Stomach (tissue), 8 donors: ENCODE measurements at regions not wholly inside any gene's neighbourhood (a gene's known extent, or its start where the extent isn't known, plus 50 kb on each side); places are given as distances from the start of the nearest gene placed in this dataset.
"Not testable (repeated sequence)": the region's sequence is repeated elsewhere in the genome, so short reads cannot be mapped to it uniquely, and the experiment has no call there.

Source experiments
- DNase-seq, 2 donors: peaks; one replicate each; pipeline versions ENCODE4 v3.0.0 to v3.0.0-alpha.2; 2013 to 2019
- H3K27ac ChIP-seq, 5 donors: fragments of 200-600 bp in 4 of 5; sonication (generic) in 4 of 5; one replicate each; pipeline ENCODE4 v1.5.1; 2013 to 2019; ENCODE audit warnings: mild to moderate bottlenecking in 1 of 5, moderate library complexity in 1 of 5
- H3K27me3 ChIP-seq, 3 donors: fragments of 200-600 bp; sonication (generic); one replicate each; pipeline ENCODE4 v1.5.1; 2017 to 2019; ENCODE audit warnings: mixed run types in 1 of 3
- H3K36me3 ChIP-seq, 4 donors: fragments of 200-600 bp; sonication (generic); 1 replicate in 3 of 4; 2 replicates in 1 of 4; pipeline ENCODE4 v1.5.1; 2016 to 2019
- H3K4me1 ChIP-seq, 4 donors: fragments of 200-600 bp; sonication (generic); one replicate each; pipeline ENCODE4 v1.5.1; 2016 to 2019
- H3K4me3 ChIP-seq, 4 donors: fragments of 200-600 bp; sonication (generic) in 3 of 4; one replicate each; pipeline ENCODE4 v1.5.1; 2016 to 2019; ENCODE audit warnings: mild to moderate bottlenecking in 1 of 4
- H3K9me3 ChIP-seq, 4 donors: fragments of 200-600 bp; sonication (generic); one replicate each; pipeline ENCODE4 v1.5.1; 2016 to 2019
- EP300 ChIP-seq: sonication (generic); formaldehyde crosslinking; IDR thresholded peaks from one replicate; pipeline ENCODE4 v1.6.1; 2017; ENCODE audit warnings: antibody characterized with exemption
- POLR2A ChIP-seq, 4 donors: fragments of 450-650 bp; IDR thresholded peaks; one replicate each; pipeline ENCODE4 v1.6.1; 2016; ENCODE audit warnings: antibody characterized with exemption in 4 of 4, control low read depth in 2 of 4, mild to moderate bottlenecking in 1 of 4, moderate library complexity in 1 of 4
- POLR2AphosphoS5 ChIP-seq, 3 donors: sonication (generic); formaldehyde crosslinking; IDR thresholded peaks; one replicate each; pipeline ENCODE4 v1.6.1; 2016; ENCODE audit warnings: antibody characterized with exemption in 3 of 3
- WGBS, 5 donors: extraction: QIAGEN DNeasy Blood & Tissue Kit in 3 of 5; methylation state at CpG; one replicate each; pipeline versions ENCODE4 v1.1.5 to v1.1.7; 2013 to 2018; 5-methylcytosine and 5-hydroxymethylcytosine counted together
- intact Hi-C: fragments of 100-400 bp; cut with DNase I; formaldehyde crosslinking; loops from one replicate; pipeline ENCODE4 v1.15.1; 2023; ENCODE audit warnings: low total_unique reads
- TF ChIP-seq, protein P1 (sequence below), 7 experiments: fragments of 450-650 bp in 4 of 7; fragments of 200-600 bp in 3 of 7; sonication (generic) in 3 of 7; IDR thresholded peaks; one replicate each; pipeline ENCODE4 v1.5.1; 2016 to 2019; ENCODE audit warnings: antibody characterized with exemption in 7 of 7, control low read depth in 2 of 7, mild to moderate bottlenecking in 1 of 7
- donor health status: healthy with polysubstance abuse.
- donor health status: Bipolar disorder and iron deficiency.
- donor health status: healthy.

DNA sequence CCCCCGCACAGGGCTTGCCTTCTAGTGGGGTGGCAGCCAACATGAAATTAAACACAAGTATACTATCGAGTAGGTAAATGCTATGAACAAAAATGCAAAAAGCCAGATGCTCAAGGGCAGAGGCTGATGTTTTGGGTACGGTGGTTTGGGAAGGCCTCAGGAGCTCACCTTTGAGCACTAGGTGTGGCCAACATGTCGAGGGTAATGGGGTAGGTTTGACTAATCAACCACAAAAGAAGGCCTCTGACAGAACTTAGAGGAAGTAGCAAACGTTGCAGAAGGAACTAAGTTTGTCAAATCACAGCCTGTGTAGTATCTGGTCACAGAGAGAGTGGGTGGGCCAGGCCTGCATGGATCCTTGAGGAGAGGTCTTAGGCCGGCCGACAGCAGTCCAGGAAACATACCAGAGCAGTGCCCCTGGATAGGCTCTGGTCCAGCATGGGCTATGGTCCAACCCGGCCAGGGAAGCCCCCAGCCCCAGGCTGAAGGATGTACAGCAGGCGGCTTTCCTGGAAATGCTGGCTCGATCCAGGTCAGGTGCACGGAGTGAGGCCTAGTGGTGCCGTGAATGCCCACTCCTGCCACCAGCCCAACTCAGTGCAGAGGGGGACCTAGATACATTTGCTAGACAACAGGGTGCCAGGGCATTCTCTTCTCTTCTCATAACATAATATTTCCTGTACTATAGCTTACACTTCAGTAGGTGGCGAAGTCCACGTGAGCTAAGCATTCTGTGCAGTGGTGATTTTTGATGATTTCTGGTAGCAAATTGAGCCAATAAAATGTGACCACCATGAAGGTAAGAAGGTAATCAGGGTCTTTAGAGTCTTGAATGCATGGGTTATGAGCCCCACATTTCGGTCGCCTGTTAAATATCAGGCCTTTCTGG is 56.3 kb upstream of the CD93 start:
- H3K27me3 ChIP-seq: no peaks in the 10 kb centered on the region
- no peak overlapping the region for H3K4me3 ChIP-seq
- intact Hi-C loops: no loop called here
- peak overlapping the region in 4 of 5 donors; percentile 44 to 80 (median 63) for H3K27ac ChIP-seq
- WGBS, 5 donors: 78 to 85% (median 82%) methylated on average over 12 to 16 of the region's 16 CpGs
- no peak for DNase-seq
- peaks cover 0 to 34% (median 10%) of the 10 kb centered on the region in 4 donors for H3K4me1 ChIP-seq
- no peaks in the 10 kb centered on the region for H3K36me3 ChIP-seq
- TF ChIP-seq POLR2AphosphoS5 (IDR thresholded peaks at IDR 0.05) (no peak), POLR2A (IDR thresholded peaks at IDR 0.05) (no peak), EP300 (no peak)
- TF ChIP-seq, protein P1, sequence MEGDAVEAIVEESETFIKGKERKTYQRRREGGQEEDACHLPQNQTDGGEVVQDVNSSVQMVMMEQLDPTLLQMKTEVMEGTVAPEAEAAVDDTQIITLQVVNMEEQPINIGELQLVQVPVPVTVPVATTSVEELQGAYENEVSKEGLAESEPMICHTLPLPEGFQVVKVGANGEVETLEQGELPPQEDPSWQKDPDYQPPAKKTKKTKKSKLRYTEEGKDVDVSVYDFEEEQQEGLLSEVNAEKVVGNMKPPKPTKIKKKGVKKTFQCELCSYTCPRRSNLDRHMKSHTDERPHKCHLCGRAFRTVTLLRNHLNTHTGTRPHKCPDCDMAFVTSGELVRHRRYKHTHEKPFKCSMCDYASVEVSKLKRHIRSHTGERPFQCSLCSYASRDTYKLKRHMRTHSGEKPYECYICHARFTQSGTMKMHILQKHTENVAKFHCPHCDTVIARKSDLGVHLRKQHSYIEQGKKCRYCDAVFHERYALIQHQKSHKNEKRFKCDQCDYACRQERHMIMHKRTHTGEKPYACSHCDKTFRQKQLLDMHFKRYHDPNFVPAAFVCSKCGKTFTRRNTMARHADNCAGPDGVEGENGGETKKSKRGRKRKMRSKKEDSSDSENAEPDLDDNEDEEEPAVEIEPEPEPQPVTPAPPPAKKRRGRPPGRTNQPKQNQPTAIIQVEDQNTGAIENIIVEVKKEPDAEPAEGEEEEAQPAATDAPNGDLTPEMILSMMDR (IDR thresholded peaks at IDR 0.05): no peak
- no peaks in the 10 kb centered on the region for H3K9me3 ChIP-seq

DNA sequence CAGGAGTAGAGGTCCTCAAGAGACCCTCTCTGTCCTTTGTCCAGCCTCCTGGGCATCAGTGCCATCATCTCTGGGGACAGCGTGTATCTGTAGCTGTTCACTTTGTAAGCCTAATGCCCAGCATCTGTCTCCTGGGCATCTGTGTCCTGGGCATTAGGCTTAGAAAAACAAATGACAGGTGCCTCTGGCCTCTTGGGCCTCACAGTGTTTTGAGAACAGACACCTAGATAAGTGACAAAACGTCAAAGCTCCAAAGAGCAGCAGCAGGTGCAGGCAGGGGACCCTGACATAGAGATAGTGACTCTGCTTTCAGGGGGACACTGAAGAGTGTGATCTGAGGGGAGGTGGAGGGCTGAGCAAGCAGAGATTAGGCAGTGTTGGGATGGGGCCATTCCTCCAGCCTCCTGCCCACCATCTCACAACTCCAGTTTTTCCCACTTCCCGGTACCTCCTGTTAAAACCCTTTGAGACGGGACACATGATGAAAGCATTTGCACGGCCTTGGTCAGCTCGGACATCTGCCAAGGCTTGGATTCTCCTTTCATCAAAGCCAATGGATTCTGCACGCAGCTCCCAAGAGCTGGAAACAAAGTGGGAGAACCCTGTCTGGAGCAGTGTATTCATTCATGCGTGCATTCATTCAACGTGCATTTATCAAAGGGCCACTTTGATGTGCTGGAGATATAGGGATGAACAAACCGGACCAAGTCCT is 55.5 kb upstream of the CD93 start:
- Histone ChIP-seq H3K27me3 (no peaks in the 10 kb centered on the region), H3K27ac (peak overlapping the region in 2 of 5 donors; percentile 78 to 80), H3K36me3 (no peaks in the 10 kb centered on the region), H3K9me3 (no peaks in the 10 kb centered on the region), H3K4me3 (no peak overlapping the region), H3K4me1 (peaks cover 0 to 27% (median 10%) of the 10 kb centered on the region in 4 donors)
- TF ChIP-seq, protein P1 (IDR thresholded peaks at IDR 0.05): no peak
- TF ChIP-seq EP300 (no peak), POLR2A (IDR thresholded peaks at IDR 0.05) (no peak), POLR2AphosphoS5 (IDR thresholded peaks at IDR 0.05) (no peak)
- no peak for DNase-seq
- 87 to 95% (median 90%) methylated on average over 10 of the region's 10 CpGs for WGBS, 5 donors
- intact Hi-C loops: no loop called here

DNA sequence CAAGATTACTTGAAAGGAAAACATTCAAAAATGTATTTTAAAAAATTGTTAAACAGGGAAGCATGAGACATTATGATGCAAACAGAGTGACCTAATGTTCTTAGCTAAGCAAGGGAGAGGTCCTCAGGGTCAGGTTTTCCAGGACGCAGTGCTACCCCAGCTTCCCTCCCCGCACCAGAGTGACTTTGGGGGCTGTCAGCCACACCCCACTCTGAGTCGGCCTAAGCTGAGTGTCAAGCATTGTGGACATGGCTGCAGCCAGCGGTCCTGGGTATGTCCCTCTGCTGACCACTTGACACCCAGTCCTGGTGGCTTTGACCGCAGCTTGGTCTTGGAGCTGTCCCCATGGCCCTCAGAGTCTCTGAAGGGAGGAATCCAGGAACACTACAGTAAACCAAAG is 54.9 kb upstream of the CD93 start:
- intact Hi-C loops: no loop called here
- Histone ChIP-seq H3K27me3 (no peaks in the 10 kb centered on the region), H3K36me3 (no peaks in the 10 kb centered on the region), H3K4me3 (no peak overlapping the region), H3K27ac (peak overlapping the region in 1 of 5 donors; percentile 78), H3K9me3 (no peaks in the 10 kb centered on the region), H3K4me1 (peaks cover 0 to 26% (median 10%) of the 10 kb centered on the region in 4 donors)
- 82 to 92% (median 90%) methylated on average over 5 of the region's 5 CpGs for WGBS, 5 donors
- DNase-seq: no peak
- no peak for TF ChIP-seq EP300
- no peak for TF ChIP-seq POLR2AphosphoS5 (IDR thresholded peaks at IDR 0.05)
- TF ChIP-seq, protein P1 (IDR thresholded peaks at IDR 0.05): no peak
- no peak for TF ChIP-seq POLR2A (IDR thresholded peaks at IDR 0.05)

DNA sequence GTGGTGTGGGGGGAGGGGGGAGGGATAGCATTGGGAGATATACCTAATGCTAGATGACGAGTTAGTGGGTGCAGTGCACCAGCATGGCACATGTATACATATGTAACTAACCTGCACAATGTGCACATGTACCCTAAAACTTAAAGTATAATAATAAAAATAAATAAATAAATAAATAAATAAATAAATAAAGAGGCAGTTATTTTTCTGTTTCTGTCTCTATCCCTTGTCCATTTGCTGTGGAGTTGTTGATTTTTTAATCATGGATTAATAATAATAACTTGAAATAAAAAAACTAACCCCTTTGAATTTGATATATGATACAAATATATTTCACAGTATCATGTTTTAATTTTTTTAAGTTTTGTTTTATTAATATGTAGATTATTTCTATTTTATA is 53.9 kb upstream of the CD93 start:
- DNase-seq, H3K36me3 ChIP-seq, intact Hi-C loops, H3K4me3 ChIP-seq, H3K27me3 ChIP-seq, H3K9me3 ChIP-seq, H3K27ac ChIP-seq: not testable (repeated sequence)
- peaks cover 0 to 21% (median 9%) of the 10 kb centered on the region in 4 donors for H3K4me1 ChIP-seq
- 79 to 93% (median 87%) methylated on average over 1 of the region's 1 CpG; no CpG with 5 or more reads in 1 of the 5 donors for WGBS, 5 donors
